ENCODE measurements at regions not wholly inside any gene's neighbourhood (a gene's known extent, or its start where the extent isn't known, plus 50 kb on each side); places are given as distances from the start of the nearest gene placed in this dataset.
A peak's percentile ranks its signal among the peaks of the same experiment; 100 is the strongest.

DNA sequence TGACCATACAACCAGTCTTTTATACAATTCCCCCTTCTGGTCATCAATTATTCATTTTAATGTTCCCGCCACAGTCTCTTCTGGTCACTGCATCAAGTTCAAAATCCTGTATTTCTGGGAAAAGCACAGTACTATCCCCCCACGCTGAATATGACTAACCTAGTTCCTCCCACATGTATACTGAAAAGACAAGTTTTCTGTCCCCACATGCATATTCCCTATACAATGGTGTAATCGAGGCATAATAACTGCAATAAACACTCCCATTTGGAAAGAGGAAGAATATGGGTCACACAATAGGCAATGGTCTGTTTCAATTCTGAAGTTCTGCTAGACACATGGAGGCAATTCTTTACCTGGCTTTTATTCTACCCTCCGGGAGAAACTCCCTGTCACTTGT lies 344.9 kb downstream of the EFNA5 start:
- no peak for DNase-seq

- no peak for DNase-seq
Observed at GRCh38 chr5:107324809-107325208, 345.9 kb downstream of the EFNA5 start.

- no peak for DNase-seq
Observed at GRCh38 chr5:107324071-107324470, 346.7 kb downstream of the EFNA5 start.

DNA sequence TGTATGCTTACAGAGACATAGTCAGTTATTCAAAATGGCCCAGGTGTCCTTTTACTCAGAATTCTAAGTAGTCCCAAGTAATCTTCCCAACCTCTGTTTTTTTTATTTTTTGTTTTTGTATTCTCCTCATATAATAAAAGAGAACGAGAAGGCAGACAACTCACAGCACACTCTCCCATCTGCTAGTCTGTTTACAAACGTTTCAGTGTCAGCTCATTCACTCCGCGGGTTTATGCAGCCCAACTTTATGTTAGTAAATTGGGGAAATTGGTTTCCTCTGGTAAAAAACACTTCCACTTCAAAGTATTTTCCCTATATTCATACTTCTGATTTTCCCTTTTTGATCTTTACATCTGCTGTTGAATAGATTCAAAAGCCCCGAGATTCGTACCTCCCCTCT lies 347.2 kb downstream of the EFNA5 start:
- no peak for DNase-seq

GRCh38 chr5:107322936-107323335 lies 347.8 kb downstream of the EFNA5 start:
- peak; percentile 49 for DNase-seq

GRCh38 chr5:107321906-107322305 lies 348.8 kb downstream of the EFNA5 start:
- DNase-seq: no peak

DNA sequence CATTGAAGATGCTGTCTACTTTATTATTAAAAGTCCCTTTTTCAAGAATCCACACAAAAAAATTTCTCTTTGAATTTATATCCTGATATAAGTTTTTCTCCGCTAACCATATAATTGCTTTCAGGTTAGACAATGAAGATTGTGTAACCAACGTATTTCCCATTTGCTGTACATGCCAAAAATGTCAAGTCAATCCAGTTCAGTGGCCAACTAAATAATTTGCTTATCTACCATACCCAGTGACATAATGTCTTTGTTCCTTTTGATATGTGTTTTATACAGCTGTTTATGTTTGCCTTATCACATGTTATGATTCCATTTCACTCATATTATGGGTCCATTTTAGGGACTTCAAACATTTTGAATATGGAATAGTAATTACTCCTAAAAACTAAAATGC lies 349.9 kb downstream of the EFNA5 start:
- DNase-seq: no peak

GRCh38 chr5:107320376-107320775 lies 350.4 kb downstream of the EFNA5 start:
- DNase-seq: no peak

GRCh38 chr5:107319901-107320300 lies 350.8 kb downstream of the EFNA5 start:
- DNase-seq: peak; percentile 53

- no peak for DNase-seq
Observed at GRCh38 chr5:107314330-107314729, 356.4 kb downstream of the EFNA5 start.

DNA sequence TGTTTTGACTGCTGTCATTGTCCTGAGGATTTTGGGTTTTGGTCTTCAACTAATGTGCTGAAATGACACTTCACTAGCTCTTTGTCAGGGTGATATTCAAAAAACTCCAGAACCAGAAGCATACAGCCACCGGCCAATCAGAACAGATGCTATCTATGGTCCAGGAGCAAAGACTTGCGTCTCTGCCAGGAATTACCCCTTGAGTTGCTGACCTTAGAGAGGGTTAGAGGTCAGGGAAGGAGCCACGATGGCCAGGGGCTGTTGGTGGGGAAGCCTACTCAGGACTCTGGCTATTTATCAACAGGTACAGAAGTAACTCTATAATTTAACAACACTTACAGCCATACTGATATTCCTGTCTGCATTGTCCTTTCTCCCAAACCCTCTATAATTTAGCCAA lies 356.8 kb downstream of the EFNA5 start:
- DNase-seq: no peak

DNA sequence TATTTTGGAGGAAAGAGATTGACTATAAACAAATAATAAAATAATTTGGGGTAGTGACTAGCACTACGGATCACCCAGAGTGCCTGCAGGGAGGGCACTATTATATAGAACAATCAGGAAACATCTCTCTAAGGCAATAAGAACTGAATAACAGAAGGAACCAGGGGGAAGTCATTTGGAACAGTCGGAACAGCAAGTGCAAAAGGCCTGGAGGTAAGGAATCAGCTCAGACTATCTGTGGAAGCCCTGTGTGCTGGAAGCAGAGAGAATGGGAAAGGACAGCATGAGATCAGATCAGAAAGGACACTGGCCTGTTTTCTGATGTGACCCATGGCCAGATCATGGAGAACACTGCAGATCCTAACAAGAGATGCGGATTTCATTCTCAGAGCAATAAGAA lies 357.6 kb downstream of the EFNA5 start:
- DNase-seq: no peak

DNA sequence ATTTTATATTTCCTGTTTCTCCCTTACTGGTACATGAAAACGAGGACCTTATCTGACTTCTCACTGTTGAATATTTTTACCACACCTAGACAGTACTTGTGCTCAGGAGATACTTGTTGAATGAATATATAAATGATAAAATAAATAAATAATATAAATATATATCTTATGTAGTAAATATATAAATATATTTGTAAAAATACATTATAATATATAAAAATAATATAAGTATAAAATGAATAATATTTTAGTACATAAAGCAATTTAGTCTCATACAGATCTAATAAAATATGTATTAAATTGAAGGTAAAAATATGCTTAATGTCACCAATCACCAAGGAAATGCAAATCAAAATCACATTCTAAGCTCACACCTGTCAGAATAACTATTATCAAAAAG lies 360.6 kb downstream of the EFNA5 start:
- DNase-seq: no peak

- no peak for DNase-seq
Observed at GRCh38 chr5:107306594-107306993, 364.1 kb downstream of the EFNA5 start.

DNA sequence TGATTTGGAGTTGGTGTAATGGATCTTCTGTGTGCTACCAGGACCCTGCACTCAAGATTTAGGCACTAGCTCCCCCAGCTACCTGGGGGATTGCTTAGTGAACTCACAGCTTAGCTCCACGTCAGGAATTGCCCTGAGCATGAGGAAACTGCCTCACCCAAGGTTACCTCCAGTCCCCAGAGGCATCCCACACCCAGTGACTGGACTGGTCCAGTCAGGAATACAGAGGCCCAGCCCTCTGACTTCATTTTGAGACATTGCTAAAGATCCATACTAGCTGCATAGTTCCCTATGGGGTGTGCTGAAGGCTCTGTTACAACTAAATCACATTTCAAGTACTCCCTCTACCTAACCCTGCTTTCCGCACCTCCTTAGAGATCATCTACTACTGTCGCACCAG lies 364.7 kb downstream of the EFNA5 start:
- DNase-seq: no peak

- DNase-seq: no peak
Observed at GRCh38 chr5:107304684-107305083, 366.1 kb downstream of the EFNA5 start.

DNA sequence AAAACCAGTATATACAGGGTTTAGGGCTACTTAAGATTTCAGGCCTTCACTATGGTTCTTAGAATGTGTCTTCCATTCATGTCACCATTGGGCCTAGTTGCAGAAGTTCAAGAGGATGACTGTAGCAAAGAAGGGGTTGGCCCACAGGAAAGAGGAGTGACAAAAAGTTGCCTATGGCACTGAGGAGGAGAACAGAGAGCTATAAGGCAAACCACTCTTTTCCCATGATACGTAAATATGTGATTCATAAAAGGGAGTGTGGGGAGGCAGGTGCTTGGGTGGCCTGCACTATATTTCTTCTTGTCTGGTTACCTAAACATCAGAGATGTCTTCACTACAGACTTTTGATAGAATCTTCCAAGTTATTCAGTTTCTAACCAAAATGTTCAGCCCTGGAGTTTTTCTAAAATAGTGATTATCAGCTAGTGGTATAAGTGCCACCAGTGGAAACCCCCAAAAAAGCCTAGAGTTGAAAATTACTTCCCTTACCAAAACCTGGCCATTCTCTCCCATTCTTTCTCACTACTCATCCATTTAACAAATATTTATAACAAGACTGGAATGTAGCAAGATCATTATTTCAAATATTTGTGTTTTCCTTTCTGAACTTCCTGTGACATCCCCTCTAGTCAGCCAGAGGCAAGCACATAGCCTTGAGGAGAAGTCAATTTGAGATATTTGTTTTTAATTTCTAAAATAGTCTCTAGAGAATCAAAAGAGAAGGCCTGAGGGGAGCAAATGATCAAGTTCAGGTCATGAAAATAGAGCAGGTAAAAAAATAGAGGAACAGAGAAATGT lies 367.4 kb downstream of the EFNA5 start:
- no peak for DNase-seq

DNA sequence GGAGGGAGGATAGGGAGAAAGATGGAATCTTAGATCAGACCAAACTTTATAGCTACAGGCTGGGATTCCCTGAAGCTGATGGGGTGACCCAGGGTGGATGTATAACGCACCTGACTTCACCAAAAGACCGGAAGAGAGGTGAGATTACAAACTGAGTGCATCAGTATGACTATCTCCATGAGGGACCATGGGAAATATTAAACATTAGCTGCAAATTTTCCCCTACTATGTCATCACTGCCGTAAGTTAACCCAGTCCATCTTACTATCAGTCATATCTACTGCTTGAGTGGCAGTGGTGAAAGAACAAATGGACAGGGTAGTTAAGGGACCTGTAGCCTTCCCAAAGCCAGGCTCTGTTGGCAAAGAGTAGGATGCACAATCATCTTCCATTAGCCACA lies 368.3 kb downstream of the EFNA5 start:
- DNase-seq: no peak

DNA sequence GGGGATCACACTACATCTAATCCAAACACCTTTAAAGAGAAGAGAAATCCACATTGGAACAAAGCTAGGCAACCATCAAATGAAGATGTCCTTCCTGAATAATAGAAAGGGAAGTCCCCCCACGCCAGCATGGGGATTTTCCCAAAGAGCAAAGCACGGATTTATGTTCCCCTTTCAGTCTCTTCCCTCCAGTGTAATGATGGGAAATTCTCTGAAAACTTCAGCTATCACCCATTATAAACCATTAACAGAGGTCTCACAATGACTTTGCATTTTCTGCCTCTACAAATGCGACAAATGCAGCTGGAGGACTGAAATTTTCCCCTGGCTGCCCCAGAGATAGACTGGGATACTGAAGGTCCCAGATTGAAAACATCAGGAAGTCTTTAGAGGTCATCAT lies 368.7 kb downstream of the EFNA5 start:
- DNase-seq: no peak

DNA sequence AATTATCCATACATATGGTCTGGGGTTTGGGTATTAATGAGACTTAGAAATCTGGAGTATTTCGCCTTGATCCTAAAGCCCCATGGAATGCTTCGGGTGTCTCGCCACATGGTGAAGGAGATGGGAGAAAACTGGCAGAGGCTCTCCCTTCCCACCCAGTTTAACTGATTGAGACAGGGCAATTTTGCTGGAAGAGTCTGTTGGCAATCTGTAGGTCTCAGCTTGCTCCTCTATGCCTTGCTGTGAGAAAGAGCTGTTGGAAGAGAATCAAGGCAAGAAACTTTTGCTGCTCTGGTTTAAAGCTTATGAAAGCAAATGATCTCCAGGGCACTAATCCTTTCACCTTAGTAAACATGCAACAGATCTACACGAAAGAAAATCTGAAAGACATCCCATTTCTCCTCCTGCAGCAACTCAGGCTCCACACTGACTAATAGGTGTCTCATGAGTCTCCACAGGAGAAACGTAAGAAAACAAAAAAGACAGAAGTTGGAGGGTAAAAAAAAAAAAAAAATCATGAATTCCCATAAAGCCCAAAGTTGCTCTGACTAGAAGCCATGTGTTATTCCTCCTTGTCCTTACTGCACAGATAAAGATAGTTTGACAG lies 369.9 kb downstream of the EFNA5 start:
- DNase-seq: peak; percentile 29

- DNase-seq: no peak
Observed at GRCh38 chr5:107296572-107296971, 374.2 kb downstream of the EFNA5 start.

DNA sequence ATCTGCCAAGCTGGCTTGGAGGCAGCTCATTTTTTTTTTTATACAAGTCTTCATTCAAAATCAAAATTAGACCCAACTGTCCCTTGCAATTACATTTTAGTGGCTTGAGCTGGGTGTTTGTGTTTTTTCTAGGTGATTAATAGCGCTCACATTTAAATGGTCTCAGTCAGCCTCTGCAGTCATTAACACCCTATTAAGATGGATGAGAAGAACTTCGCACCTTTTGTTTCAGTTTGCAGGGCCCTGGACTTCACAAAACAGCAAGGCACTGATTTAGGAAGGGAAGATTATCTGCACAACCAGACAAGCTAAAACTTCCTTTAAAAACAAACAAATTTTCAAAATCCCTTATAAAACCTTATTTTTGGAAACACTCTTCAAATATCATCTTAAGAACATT lies 374.8 kb downstream of the EFNA5 start:
- DNase-seq: no peak

GRCh38 chr5:107294669-107295068 lies 376.1 kb downstream of the EFNA5 start:
- DNase-seq: no peak

- no peak for DNase-seq
Observed at GRCh38 chr5:107294211-107294550, 376.6 kb downstream of the EFNA5 start.

All from fibroblast of skin of abdomen (primary cell).